GM12878 (cell line): ENCODE measurements at regions not wholly inside any gene's neighbourhood (a gene's known extent, or its start where the extent isn't known, plus 50 kb on each side); places are given as distances from the start of the nearest gene placed in this dataset.

Experiments
- BHLHE40 ChIP-seq, 2 experiments: fragments of 450-650 bp in 1 of 2; IDR thresholded peaks; 2 replicates each; pipeline ENCODE4 v1.6.1; 2011 to 2017; ENCODE audit warnings: low read depth in 2 of 2, borderline replicate concordance in 1 of 2, improper control_type of control experiment in 1 of 2, low read length in 1 of 2, mild to moderate bottlenecking in 1 of 2
- MAX ChIP-seq: IDR thresholded peaks from 2 replicates; pipeline ENCODE4 v1.6.1; 2012; ENCODE audit warnings: low read depth, low read length, improper control_type of control experiment
- POLR2A ChIP-seq: IDR thresholded peaks from 2 replicates; pipeline ENCODE4 v1.6.1; 2011; ENCODE audit warnings: low read depth, mild to moderate bottlenecking, low read length
- POLR2AphosphoS5 ChIP-seq: IDR thresholded peaks from 2 replicates; pipeline ENCODE4 v1.6.1; 2011; ENCODE audit warnings: mild to moderate bottlenecking, low read length, inconsistent platforms
- RBBP5 ChIP-seq: fragments of 200-600 bp; sonication (generic); conservative IDR thresholded peaks from 2 replicates; pipeline ENCODE4 v1.6.1; 2016
- RCOR1 ChIP-seq: conservative IDR thresholded peaks from 2 replicates; pipeline ENCODE4 v1.6.1; 2012; ENCODE audit warnings: low read depth, low read length, improper control_type of control experiment
- TF ChIP-seq, protein P1 (sequence below): IDR thresholded peaks from 2 replicates; pipeline ENCODE4 v1.6.1; 2011; ENCODE audit warnings: low read depth, low read length, improper control_type of control experiment, borderline replicate concordance
- TF ChIP-seq, protein P2 (sequence below), 3 experiments: IDR thresholded peaks in 2 of 3; conservative IDR thresholded peaks in 1 of 3; 2 replicates each; pipeline ENCODE4 v1.5.1; 2011; ENCODE audit warnings: low read depth in 3 of 3, low read length in 3 of 3, mild to moderate bottlenecking in 3 of 3, control low read depth in 2 of 3, moderate library complexity in 2 of 3, inconsistent platforms in 1 of 3, mixed read lengths in 1 of 3; ENCODE audit not compliant: control insufficient read depth in 2 of 3, insufficient read depth in 1 of 3; ENCODE audit errors: extremely low read depth in 1 of 3

GRCh38 chr18:2134364-2134763, 436.9 kb downstream of the METTL4 start:
- TF ChIP-seq, protein P1, sequence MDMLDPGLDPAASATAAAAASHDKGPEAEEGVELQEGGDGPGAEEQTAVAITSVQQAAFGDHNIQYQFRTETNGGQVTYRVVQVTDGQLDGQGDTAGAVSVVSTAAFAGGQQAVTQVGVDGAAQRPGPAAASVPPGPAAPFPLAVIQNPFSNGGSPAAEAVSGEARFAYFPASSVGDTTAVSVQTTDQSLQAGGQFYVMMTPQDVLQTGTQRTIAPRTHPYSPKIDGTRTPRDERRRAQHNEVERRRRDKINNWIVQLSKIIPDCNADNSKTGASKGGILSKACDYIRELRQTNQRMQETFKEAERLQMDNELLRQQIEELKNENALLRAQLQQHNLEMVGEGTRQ, result no peak
- TF ChIP-seq RCOR1 (no peak), RBBP5 (no peak), POLR2AphosphoS5 (no peak), MAX (no peak), POLR2A (no peak), BHLHE40 (IDR thresholded peaks at IDR 0.05; ENCODE audit: borderline replicate concordance in 1 of 2, low read depth in 2 of 2, low read length in 1 of 2) (no peak)
- TF ChIP-seq, protein P2, sequence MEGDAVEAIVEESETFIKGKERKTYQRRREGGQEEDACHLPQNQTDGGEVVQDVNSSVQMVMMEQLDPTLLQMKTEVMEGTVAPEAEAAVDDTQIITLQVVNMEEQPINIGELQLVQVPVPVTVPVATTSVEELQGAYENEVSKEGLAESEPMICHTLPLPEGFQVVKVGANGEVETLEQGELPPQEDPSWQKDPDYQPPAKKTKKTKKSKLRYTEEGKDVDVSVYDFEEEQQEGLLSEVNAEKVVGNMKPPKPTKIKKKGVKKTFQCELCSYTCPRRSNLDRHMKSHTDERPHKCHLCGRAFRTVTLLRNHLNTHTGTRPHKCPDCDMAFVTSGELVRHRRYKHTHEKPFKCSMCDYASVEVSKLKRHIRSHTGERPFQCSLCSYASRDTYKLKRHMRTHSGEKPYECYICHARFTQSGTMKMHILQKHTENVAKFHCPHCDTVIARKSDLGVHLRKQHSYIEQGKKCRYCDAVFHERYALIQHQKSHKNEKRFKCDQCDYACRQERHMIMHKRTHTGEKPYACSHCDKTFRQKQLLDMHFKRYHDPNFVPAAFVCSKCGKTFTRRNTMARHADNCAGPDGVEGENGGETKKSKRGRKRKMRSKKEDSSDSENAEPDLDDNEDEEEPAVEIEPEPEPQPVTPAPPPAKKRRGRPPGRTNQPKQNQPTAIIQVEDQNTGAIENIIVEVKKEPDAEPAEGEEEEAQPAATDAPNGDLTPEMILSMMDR (IDR thresholded peaks at IDR 0.05 in 2 of 3, conservative IDR thresholded peaks at IDR 0.05 in 1 of 3; ENCODE audit: control insufficient read depth in 2 of 3, extremely low read depth in 1 of 3, insufficient read depth in 1 of 3, low read depth in 3 of 3, low read length in 3 of 3), result no peak
